GM12892 (cell line): ENCODE measurements at regions not wholly inside any gene's neighbourhood (a gene's known extent, or its start where the extent isn't known, plus 50 kb on each side); places are given as distances from the start of the nearest gene placed in this dataset.

Source experiments
- POLR2A ChIP-seq: IDR thresholded peaks from 2 replicates; pipeline ENCODE4 v1.6.1; 2011; ENCODE audit warnings: low read depth, low read length, control low read depth
- POLR2AphosphoS5 ChIP-seq: IDR thresholded peaks from 2 replicates; pipeline ENCODE4 v1.6.1; 2011; ENCODE audit warnings: low read depth, low read length, control low read depth

- TF ChIP-seq POLR2AphosphoS5 (no peak), POLR2A (no peak)
Observed at GRCh38 chr6:98039443-98039842, 756.4 kb upstream of the MMS22L start.
